Stimulated activated CD4-positive, alpha-beta T cell treated with anti-CD3 and anti-CD28 coated beads, Interleukin-15, amount 100 ng/mL, for 48 hours (primary cell): ENCODE measurements at regions not wholly inside any gene's neighbourhood (a gene's known extent, or its start where the extent isn't known, plus 50 kb on each side); places are given as distances from the start of the nearest gene placed in this dataset.
"Not testable (repeated sequence)": the region's sequence is repeated elsewhere in the genome, so short reads cannot be mapped to it uniquely, and the experiment has no call there.

ENCODE experiments used
- DNase-seq, 2 donors: peaks; one replicate each; pipeline ENCODE4 v3.0.0-alpha.2; 2020; ENCODE audit warnings: low read depth in 2 of 2

GRCh38 chr19:31881988-31882387, 463.4 kb upstream of the ZNF507 start:
- DNase-seq = no peak

DNA sequence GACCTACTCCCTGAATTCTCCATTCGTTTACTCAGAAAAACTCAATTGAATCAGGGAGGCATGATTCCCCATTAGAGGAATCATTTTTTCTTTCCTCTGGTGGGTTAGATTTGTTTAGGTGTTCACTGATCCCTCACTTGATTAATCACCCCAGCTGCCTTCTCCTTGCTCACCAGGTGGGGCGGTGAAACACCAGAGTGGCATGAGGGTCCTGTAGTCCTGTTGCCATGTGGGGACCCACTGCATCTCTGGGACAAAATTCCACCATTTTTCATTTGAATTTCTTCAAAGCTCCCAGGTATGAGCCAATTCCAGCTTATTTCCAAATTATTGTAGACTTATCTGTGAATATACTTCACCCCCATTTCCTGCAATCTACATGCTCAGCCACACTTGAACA, 462.7 kb upstream of the ZNF507 start:
- no peak for DNase-seq

DNA sequence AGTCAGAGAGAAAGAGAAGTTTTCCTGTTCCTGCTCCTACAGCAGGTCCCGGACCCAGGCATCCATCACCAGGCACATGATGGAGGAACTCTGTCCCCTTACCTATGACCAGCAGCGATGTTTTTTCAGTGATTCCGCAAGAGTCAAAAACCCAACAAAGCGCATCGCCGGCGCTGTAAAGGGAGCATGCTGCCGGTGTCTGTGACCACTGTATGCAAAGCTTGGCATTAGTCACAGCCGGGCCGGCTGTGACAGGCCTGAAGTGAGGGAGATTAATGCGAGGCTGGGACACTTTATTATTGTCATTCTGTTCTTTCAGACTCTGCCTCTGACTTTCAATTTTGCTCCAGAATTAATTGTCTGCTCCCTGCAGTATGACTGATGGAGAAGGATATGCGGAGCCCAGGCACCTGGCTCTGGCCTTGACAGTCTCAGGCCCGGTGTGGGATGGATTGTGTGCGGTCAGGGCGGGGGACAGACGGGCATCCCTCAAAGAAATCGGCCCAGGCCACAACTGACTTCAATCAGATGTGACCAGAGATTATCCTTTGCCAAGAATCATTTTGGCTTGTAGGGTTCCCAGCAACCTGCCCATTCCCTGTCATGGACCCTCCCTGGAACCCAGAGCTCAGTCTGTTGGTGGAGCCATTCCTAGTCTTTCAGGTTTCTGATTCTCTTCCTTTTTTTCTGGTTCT, 462.0 kb upstream of the ZNF507 start:
- DNase-seq = no peak

GRCh38 chr19:31885280-31885853, 460.0 kb upstream of the ZNF507 start:
- DNase-seq = no peak

- no peak for DNase-seq
These were observed 455.2 kb upstream of the ZNF507 start for GRCh38 chr19:31890230-31890629.

- DNase-seq = no peak
These were observed 453.4 kb upstream of the ZNF507 start for GRCh38 chr19:31892060-31892459.

DNA sequence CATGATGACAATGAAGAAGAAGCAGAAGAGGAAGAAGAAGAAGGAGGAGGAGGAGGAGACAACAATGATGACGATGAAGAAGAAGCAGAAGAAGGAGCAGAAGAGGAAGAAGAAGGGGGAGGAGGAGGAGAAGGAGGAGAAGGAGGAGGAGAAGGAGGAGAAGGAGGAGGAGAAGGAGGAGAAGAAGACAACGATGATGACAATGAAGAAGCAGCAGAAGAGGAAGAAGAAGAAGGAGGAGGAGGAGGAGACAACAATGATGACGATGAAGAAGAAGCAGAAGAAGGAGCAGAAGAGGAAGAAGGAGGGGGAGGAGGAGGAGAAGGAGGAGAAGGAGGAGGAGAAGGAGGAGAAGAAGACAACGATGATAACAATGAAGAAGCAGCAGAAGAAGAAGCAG, 451.9 kb upstream of the ZNF507 start:
- not testable (repeated sequence) for DNase-seq

DNA sequence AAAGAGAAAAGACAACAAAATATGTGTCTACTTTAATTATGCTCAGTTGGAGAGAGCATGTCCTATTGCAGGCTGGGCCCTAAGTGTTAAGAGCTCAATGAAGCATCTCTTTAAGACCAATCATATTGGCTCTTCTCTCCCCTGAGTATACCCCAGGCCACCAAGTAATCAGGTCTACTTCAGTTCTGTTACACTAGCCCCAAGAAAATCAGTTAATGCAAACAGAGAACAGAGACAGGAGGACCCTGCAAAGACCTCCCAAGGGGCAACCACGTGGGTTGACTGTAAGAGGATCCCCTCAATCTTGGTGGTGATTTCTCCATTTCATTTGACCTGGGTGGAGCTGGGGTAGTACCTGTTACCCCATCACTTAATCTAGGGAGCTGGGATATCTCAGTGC, 451.0 kb upstream of the ZNF507 start:
- no peak for DNase-seq

- DNase-seq = no peak
These were observed 448.1 kb upstream of the ZNF507 start for GRCh38 chr19:31897292-31897691.

- DNase-seq = no peak
These were observed 444.4 kb upstream of the ZNF507 start for GRCh38 chr19:31900991-31901390.

GRCh38 chr19:31902821-31903220, 442.6 kb upstream of the ZNF507 start:
- no peak for DNase-seq

DNA sequence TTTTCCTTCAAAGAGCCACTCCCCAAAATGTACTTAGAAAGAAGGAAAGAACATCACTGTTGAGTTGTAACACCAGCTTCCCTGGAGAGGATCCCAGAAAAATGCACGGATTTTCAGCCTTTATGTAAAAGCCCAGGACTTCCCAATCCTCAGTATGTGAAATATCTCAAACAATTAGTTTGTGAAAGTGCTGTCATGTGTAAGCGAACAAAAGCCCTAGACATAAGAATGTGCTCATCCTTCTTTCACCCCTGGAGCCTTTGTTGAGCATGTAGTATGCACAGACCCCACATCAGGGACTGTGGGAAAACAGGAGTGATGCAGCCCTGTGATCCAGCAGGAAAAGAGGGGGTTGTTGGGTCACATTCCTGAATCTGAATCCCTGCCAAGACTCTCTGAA, 441.4 kb upstream of the ZNF507 start:
- DNase-seq = no peak

DNA sequence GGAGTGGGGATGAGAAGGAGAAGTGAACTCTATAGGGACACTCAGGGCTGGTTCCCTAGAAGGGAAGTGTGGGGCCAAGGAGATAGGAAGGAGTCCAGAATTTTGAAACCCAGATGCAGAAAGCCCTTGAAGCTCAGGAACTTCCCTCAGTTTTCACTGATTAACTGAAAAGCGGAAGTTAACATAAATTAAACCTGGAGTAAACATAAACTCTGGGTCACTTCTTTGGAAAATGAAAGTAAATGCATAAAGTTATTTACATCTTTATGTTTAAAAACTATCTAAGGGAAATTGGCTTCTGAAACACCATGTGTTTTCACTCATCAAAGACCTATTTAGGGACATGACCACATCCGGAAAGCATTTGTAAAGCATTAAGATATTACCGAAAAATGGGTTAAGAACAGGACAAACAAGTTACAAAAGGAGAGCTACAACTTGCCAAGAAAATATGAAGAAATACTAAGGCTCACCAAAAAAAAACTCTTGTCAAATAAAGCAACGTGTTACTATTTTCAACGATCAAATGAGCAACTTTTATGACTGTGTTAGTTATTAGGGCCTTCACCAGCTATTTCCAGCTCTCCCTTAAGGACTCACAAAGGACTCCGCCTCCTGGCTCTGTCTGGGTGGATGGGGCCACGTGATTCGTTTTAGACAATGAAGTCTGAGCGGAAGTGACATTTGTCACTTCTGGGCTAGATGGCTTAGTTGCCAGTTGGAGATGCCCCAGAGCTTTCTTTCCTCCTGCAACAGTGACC, 439.1 kb upstream of the ZNF507 start:
- DNase-seq = no peak

GRCh38 chr19:31907661-31908060, 437.7 kb upstream of the ZNF507 start:
- no peak for DNase-seq

GRCh38 chr19:31908080-31908479, 437.3 kb upstream of the ZNF507 start:
- no peak for DNase-seq

DNA sequence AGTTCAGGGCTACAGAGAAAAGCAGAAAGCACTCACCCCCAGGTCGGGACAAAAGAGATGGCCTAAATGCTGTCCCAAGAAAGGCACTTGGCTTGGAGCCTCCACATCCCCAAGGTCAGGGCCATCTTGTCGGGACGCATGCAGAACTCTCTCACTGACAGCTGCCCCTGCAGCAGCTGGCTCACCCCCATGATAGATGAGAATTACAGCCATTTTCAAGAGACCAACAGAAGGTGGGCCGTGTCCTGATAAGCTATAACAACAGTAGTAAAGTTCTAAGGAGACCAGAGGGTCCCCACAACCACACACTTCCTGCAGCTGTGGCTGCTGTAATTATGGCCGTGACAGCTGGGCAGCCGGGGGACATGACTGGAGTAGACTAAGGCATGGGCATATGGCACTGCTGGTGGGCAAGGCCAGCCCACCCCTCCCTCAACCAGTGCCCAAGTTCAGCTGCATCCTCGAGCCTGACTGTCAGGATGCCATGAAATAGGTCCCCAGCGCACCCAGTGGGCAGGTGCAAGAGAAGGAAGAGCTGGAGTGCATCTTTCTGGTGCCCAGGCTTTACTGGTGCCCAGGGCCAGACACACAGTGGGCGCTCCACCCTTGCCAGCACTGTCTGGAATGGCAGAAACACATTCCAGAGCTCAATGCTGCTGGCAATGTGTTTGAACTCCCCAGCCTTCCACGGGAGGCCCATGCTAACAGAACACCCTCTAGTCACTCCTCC, 436.7 kb upstream of the ZNF507 start:
- DNase-seq = no peak

GRCh38 chr19:31910224-31910623, 435.2 kb upstream of the ZNF507 start:
- no peak for DNase-seq

- DNase-seq = no peak
These were observed 433.8 kb upstream of the ZNF507 start for GRCh38 chr19:31911577-31911976.

DNA sequence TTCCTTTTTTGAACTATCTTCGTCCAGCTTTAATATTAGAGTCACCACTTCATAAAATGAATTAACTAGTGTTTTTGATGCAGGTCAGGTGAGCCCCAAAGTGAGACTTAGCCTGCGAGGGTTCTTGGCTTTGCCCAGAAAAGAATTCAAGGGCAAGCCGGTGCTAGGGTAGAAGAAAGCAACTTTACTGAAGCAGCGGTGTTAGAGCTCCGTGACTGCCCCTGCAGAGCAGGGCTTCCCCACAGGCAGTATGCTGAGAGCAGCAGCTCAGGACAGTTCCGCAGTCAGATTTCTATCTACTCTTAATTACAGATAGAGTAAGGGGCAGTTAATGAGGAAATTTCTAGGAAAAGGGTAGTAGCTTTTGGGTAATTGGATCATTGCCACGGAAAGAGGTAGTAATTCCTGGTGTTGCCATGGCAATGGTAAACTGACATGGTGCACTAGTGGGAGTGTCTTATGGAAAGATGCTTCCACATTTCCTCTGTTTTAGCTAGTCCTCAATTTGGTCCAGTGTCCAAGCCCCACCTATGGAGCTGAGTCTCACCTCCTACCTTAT, 432.2 kb upstream of the ZNF507 start:
- no peak for DNase-seq

DNA sequence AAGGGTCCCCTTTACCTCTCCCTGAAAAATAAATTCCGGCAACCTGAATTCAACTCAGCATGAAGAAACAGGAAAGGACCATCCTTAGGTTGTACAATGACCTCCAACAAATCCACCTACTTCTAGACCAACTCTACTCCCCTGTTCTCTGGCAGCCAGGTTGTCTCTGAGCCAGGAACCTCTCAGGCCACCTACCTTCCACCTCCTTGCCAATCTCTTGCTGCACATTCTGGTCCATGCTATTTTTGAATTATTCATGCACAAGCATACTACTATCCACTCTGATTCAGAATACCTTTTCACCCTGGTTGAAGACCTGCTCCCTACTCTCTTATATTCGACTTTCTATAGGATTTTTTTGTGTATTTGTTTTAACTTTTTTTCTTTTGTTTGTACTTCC, 415.0 kb upstream of the ZNF507 start:
- no peak for DNase-seq

GRCh38 chr19:31937983-31938382, 407.4 kb upstream of the ZNF507 start:
- DNase-seq = no peak

DNA sequence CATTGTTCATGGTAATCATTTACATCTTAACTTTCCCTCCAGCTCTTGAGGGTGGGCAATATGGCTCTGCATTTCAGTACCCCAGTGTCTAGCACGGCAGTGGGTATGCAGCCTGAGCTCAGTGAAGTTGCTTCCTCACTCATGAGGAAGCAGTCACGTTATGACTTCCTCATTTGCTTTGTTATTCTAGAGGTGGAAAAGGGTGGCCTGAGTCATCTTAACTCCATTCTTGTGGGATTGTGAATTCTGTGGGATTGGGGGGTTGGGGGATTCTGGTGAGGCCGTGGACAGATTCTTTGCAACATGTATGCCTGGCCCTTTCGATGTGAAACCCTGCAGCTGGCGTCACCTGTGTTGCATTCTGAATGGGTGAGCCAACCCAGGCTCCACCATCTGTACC, 406.7 kb upstream of the ZNF507 start:
- no peak for DNase-seq
